ENCODE measurements at regions not wholly inside any gene's neighbourhood (a gene's known extent, or its start where the extent isn't known, plus 50 kb on each side); places are given as distances from the start of the nearest gene placed in this dataset.

DNA sequence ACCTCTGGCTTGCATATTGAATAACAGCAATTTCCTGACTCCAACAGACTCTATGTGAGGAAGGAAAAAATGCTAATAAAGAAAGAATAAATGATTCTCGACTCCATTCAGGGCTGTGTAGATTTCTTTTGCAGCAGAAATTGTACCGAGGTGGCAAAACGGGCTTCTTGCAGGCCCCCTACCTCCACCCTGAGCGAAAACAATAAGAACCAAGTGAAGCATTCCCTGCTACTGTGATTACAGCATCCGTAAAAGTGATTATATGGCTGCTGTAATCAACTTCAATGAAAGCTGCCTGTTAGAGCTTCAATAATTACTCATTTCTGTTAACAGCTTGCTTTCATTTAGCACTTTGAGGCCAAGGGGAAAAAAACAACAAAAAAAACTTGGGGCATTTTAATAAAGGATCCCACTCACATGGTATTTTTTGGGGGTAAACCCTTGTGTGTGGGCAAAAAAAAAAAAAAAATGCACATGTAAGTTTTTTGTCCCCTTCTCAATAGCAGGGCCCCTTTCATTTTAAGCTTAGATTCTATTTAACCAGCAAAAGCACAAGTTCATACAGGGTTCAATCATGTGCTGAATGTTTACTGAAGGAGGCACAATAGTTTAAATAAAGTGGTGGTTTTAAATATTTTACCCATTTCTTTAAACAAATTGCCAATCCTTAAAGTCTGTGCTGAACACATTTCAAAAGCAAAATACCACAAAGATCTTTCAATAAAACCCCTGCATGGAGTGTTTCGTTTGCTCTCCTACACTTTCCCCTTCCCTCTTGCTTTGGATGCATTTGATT lies 271.6 kb downstream of the LMO4 start:
- intact Hi-C loops (cut with DNase I): no loop called here
- Histone ChIP-seq H3K9me3 (ENCODE audit: control insufficient read depth in 2 of 3, insufficient read depth in 1 of 3, low read length in 3 of 3) (no peaks in the 10 kb centered on the region), H3K27me3 (ENCODE audit: control insufficient read depth, insufficient read depth, low read length) (no peaks in the 10 kb centered on the region), H3K9ac (ENCODE audit: low read length in 3 of 3) (no peak overlapping the region), H3K36me3 (ENCODE audit: control insufficient read depth in 2 of 3, insufficient read depth in 3 of 3, low read length in 3 of 3) (no peaks in the 10 kb centered on the region), H3K4me1 (ENCODE audit: control insufficient read depth in 2 of 3, insufficient read depth in 2 of 3, low read depth in 1 of 3, low read length in 3 of 3) (peaks cover 0 to 2% (median 0%) of the 10 kb centered on the region in 3 donors), H3K27ac (ENCODE audit: low read depth in 2 of 2, low read length in 2 of 2) (no peak overlapping the region), H3K4me3 (ENCODE audit: low read length in 3 of 3) (no peak overlapping the region)
- DNase-seq: peak in 1 of 5 donors; percentile 33
- no peak for FAIRE-seq
- TF ChIP-seq, protein P1, sequence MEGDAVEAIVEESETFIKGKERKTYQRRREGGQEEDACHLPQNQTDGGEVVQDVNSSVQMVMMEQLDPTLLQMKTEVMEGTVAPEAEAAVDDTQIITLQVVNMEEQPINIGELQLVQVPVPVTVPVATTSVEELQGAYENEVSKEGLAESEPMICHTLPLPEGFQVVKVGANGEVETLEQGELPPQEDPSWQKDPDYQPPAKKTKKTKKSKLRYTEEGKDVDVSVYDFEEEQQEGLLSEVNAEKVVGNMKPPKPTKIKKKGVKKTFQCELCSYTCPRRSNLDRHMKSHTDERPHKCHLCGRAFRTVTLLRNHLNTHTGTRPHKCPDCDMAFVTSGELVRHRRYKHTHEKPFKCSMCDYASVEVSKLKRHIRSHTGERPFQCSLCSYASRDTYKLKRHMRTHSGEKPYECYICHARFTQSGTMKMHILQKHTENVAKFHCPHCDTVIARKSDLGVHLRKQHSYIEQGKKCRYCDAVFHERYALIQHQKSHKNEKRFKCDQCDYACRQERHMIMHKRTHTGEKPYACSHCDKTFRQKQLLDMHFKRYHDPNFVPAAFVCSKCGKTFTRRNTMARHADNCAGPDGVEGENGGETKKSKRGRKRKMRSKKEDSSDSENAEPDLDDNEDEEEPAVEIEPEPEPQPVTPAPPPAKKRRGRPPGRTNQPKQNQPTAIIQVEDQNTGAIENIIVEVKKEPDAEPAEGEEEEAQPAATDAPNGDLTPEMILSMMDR (IDR thresholded peaks at IDR 0.05; ENCODE audit: borderline replicate concordance, extremely low read depth, insufficient read depth): no peak

DNA sequence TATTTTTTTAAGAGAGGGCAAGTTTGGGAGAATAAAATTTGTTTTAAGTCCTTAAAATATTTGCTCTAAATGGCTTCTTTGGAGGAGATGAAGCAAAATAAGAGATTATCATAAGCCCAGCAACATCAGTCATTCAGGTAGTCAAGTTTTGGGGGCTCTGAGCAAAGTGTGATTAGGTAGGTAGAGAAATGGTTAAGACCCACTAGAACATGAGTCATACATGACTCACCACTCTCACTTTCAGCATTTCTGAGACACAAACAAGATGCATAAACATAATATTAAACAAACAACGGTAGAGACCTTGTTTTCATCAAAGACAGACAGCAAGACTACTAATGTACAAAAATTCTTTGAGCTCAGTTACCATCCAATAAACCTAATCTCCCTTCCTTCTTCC lies 272.2 kb downstream of the LMO4 start:
- no peaks in the 10 kb centered on the region for H3K36me3 ChIP-seq (ENCODE audit: control insufficient read depth in 2 of 3, insufficient read depth in 3 of 3, low read length in 3 of 3)
- H3K4me3 ChIP-seq (ENCODE audit: low read length in 3 of 3): no peak overlapping the region
- no peak for DNase-seq
- H3K9ac ChIP-seq (ENCODE audit: low read length in 3 of 3): no peak overlapping the region
- H3K9me3 ChIP-seq (ENCODE audit: control insufficient read depth in 2 of 3, insufficient read depth in 1 of 3, low read length in 3 of 3): peaks cover 0 to 3% (median 3%) of the 10 kb centered on the region in 3 donors
- H3K27ac ChIP-seq (ENCODE audit: low read depth in 2 of 2, low read length in 2 of 2): no peak overlapping the region
- H3K4me1 ChIP-seq (ENCODE audit: control insufficient read depth in 2 of 3, insufficient read depth in 2 of 3, low read depth in 1 of 3, low read length in 3 of 3): peaks cover 0 to 2% (median 0%) of the 10 kb centered on the region in 3 donors
- H3K27me3 ChIP-seq (ENCODE audit: control insufficient read depth, insufficient read depth, low read length): no peaks in the 10 kb centered on the region
- no peak for FAIRE-seq
- TF ChIP-seq, protein P1 (IDR thresholded peaks at IDR 0.05; ENCODE audit: borderline replicate concordance, extremely low read depth, insufficient read depth): no peak
- intact Hi-C loops (cut with DNase I): no loop called here

- peaks cover 0 to 3% (median 3%) of the 10 kb centered on the region in 3 donors for H3K9me3 ChIP-seq (ENCODE audit: control insufficient read depth in 2 of 3, insufficient read depth in 1 of 3, low read length in 3 of 3)
- no peak overlapping the region for H3K4me3 ChIP-seq (ENCODE audit: low read length in 3 of 3)
- DNase-seq (peak in 3 of 5 donors; percentile 31 to 63 (median 58)), FAIRE-seq (no peak)
- no peak overlapping the region for H3K27ac ChIP-seq (ENCODE audit: low read depth in 2 of 2, low read length in 2 of 2)
- no peak overlapping the region for H3K9ac ChIP-seq (ENCODE audit: low read length in 3 of 3)
- intact Hi-C loops (cut with DNase I): no loop called here
- no peaks in the 10 kb centered on the region for H3K27me3 ChIP-seq (ENCODE audit: control insufficient read depth, insufficient read depth, low read length)
- H3K4me1 ChIP-seq (ENCODE audit: control insufficient read depth in 2 of 3, insufficient read depth in 2 of 3, low read depth in 1 of 3, low read length in 3 of 3): peaks cover 0 to 2% (median 0%) of the 10 kb centered on the region in 3 donors
- H3K36me3 ChIP-seq (ENCODE audit: control insufficient read depth in 2 of 3, insufficient read depth in 3 of 3, low read length in 3 of 3): no peaks in the 10 kb centered on the region
- TF ChIP-seq, protein P1 (IDR thresholded peaks at IDR 0.05; ENCODE audit: borderline replicate concordance, extremely low read depth, insufficient read depth): no peak
These were observed 274.9 kb downstream of the LMO4 start for GRCh38 chr1:87603626-87604025.
